ENCODE measurements at regions not wholly inside any gene's neighbourhood (a gene's known extent, or its start where the extent isn't known, plus 50 kb on each side); places are given as distances from the start of the nearest gene placed in this dataset.

DNA sequence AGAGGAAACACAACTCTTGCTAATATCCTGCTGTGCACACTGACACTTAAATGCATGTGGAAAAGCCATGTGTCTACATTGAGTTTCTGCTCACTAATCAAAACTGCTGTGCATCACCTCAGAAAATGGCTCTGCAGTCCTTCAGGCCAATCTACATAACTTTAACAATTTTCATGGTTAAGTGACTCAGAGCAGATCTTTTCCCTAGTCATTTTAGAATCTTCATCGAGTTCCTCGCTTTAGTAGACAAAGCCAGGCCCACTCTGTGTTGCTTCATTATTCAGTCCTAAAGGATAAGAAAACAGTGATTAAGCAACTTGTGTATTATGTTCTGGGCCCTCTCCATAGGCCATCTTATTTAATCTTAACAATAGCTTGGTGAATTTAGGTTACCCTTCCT is 250.0 kb downstream of the KCNC2 start:
- no peaks in the 10 kb centered on the region for H3K79me2 ChIP-seq (ENCODE audit: insufficient read depth, low read length)
- no peak overlapping the region for H2AFZ ChIP-seq (ENCODE audit: low read length)
- H3K27ac ChIP-seq (ENCODE audit: extremely low read length, insufficient read depth, low read length), result no peak overlapping the region
- no peak overlapping the region for H3K4me2 ChIP-seq (ENCODE audit: low read depth, low read length)
- no peak overlapping the region for H3K4me3 ChIP-seq (replicated peaks in 1 of 3; ENCODE audit: insufficient read depth in 1 of 3, low read depth in 2 of 3, low read length in 3 of 3)
- TF ChIP-seq ZFP41 (CRISPR knock-in tag; IDR thresholded peaks at IDR 0.05; ENCODE audit: borderline replicate concordance), result no peak
- no peak for TF ChIP-seq ISX (CRISPR knock-in tag; conservative IDR thresholded peaks at IDR 0.05)
- TF ChIP-seq ATRX (CRISPR knock-in tag; IDR thresholded peaks at IDR 0.05; ENCODE audit: borderline replicate concordance), result no peak
- TF ChIP-seq ZSCAN22 (CRISPR knock-in tag; IDR thresholded peaks at IDR 0.05), result no peak
- TF ChIP-seq, protein P1, sequence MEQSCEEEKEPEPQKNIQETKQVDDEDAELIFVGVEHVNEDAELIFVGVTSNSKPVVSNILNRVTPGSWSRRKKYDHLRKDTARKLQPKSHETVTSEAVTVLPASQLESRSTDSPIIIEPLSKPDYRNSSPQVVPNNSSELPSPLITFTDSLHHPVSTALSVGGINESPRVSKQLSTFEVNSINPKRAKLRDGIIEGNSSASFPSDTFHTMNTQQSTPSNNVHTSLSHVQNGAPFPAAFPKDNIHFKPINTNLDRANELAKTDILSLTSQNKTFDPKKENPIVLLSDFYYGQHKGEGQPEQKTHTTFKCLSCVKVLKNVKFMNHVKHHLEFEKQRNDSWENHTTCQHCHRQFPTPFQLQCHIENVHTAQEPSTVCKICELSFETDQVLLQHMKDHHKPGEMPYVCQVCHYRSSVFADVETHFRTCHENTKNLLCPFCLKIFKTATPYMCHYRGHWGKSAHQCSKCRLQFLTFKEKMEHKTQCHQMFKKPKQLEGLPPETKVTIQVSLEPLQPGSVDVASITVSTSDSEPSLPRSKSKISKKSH (CRISPR knock-in tag; IDR thresholded peaks at IDR 0.05; ENCODE audit: borderline replicate concordance), result no peak
- no peak for TF ChIP-seq NPAS2 (CRISPR knock-in tag; IDR thresholded peaks at IDR 0.05; ENCODE audit: borderline replicate concordance)
- TF ChIP-seq ASH2L (IDR thresholded peaks at IDR 0.05; ENCODE audit: insufficient read length, low read depth, low read length), result no peak
- TF ChIP-seq SALL2 (CRISPR knock-in tag; IDR thresholded peaks at IDR 0.05), result no peak
- TF ChIP-seq TCF7 (IDR thresholded peaks at IDR 0.05; ENCODE audit: low read depth), result no peak
- ChIA-PET POLR2A (no interaction called here), CTCF (ENCODE audit: low intra/inter-chr PET ratio, low total read pairs) (no interaction called here)
- H3K4me1 ChIP-seq (ENCODE audit: insufficient read depth, low read length), result 0 out of 2 replicates have a peak, but pooled peaks cover 7% of the 10 kb centered on the region
- H3K9ac ChIP-seq (ENCODE audit: insufficient read depth, low read depth, low read length), result no peak overlapping the region
- H3K9me3 ChIP-seq (ENCODE audit: low read length), result peaks cover 12% of the 10 kb centered on the region; the same call in 1 of the 2 replicates
- DNase-seq (ENCODE audit: low spot score) (no peak), FAIRE-seq (no peak), ATAC-seq (no peak)
- no TSS peak for BruUV-seq (replicated peaks)
- H4K20me1 ChIP-seq (ENCODE audit: insufficient read depth, low read length), result no peaks in the 10 kb centered on the region
- WGBS (ENCODE audit: low lambda C conversion rate), result 0% methylated on average over 2 of the region's 2 CpGs
- in situ Hi-C loops (cut with HindIII; ENCODE audit: extremely low pct_ligation_motif_present, low pct_unique_long_range_greater_than_20kb), result no loop called here
- no peaks in the 10 kb centered on the region for H3K27me3 ChIP-seq (ENCODE audit: control insufficient read depth in 1 of 2, insufficient read depth in 2 of 2, low read length in 2 of 2)
- no peaks in the 10 kb centered on the region for H3K36me3 ChIP-seq (replicated peaks in 1 of 2; ENCODE audit: control insufficient read depth in 1 of 2, insufficient read depth in 2 of 2, low read length in 2 of 2)
- intact Hi-C loops (cut with micrococcal nuclease; ENCODE audit: unreplicated experiment), result no loop called here

Data from HepG2 (cell line).